ENCODE measurements at regions not wholly inside any gene's neighbourhood (a gene's known extent, or its start where the extent isn't known, plus 50 kb on each side); places are given as distances from the start of the nearest gene placed in this dataset.

DNA sequence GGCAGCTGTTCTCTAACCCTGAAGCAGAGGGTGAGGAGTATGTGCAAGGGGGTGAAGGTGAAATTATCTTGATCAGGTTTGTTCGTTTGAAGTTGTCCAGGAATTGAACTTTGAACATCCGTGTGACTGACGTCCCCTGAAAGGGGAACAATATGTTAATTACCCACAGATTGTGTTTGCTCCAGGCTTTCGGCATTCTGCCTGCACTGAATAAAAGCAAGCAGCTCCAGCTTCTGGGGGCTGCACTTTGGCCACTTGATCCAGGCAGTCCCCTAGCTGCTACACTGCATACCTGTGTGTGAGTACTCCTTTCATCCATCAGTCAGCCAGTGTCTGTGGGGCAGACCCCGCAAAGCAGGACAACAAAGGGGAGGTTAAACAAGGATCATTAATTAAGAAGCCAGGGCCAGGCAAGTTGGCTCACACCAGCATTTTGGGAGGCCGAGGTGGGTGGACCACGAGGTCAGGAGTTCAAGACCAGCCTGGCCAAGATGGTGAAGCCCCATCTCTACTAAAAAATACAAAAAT, 104.8 kb upstream of the BTN3A2 start:
- no peaks in the 10 kb centered on the region for H3K27me3 ChIP-seq (ENCODE audit: low read length)
- H3K4me2 ChIP-seq (ENCODE audit: low read depth, low read length, poor library complexity, severe bottlenecking): no peak overlapping the region
- no peak overlapping the region for H2AFZ ChIP-seq (ENCODE audit: low read length)
- DNase-seq: no peak
- H3K9me3 ChIP-seq (ENCODE audit: low read length): no peaks in the 10 kb centered on the region
- H3K9ac ChIP-seq (ENCODE audit: low read length): no peak overlapping the region
- H3K79me2 ChIP-seq (ENCODE audit: low read length): no peaks in the 10 kb centered on the region
- H3K4me1 ChIP-seq (ENCODE audit: low read length): no peaks in the 10 kb centered on the region
- H3K27ac ChIP-seq (ENCODE audit: low read length): no peak overlapping the region
- H3K36me3 ChIP-seq (ENCODE audit: insufficient read depth, low read length): no peaks in the 10 kb centered on the region
- no peak overlapping the region for H3K4me3 ChIP-seq (ENCODE audit: low read length)
- H3K9me2 ChIP-seq (replicated peaks; ENCODE audit: insufficient read depth, low read length): no peaks in the 10 kb centered on the region
- H4K20me1 ChIP-seq (ENCODE audit: insufficient read depth, low read depth, low read length): no peaks in the 10 kb centered on the region

- no peak for DNase-seq
- no peak overlapping the region for H3K9ac ChIP-seq (ENCODE audit: low read length)
- H3K27ac ChIP-seq (ENCODE audit: low read length): no peak overlapping the region
- no peaks in the 10 kb centered on the region for H3K9me3 ChIP-seq (ENCODE audit: low read length)
- H3K79me2 ChIP-seq (ENCODE audit: low read length): no peaks in the 10 kb centered on the region
- H3K36me3 ChIP-seq (ENCODE audit: insufficient read depth, low read length): no peaks in the 10 kb centered on the region
- H2AFZ ChIP-seq (ENCODE audit: low read length): no peak overlapping the region
- H3K4me2 ChIP-seq (ENCODE audit: low read depth, low read length, poor library complexity, severe bottlenecking): no peak overlapping the region
- H3K4me3 ChIP-seq (ENCODE audit: low read length): no peak overlapping the region
- H3K27me3 ChIP-seq (ENCODE audit: low read length): no peaks in the 10 kb centered on the region
- H4K20me1 ChIP-seq (ENCODE audit: insufficient read depth, low read depth, low read length): no peaks in the 10 kb centered on the region
- H3K9me2 ChIP-seq (replicated peaks; ENCODE audit: insufficient read depth, low read length): no peaks in the 10 kb centered on the region
- H3K4me1 ChIP-seq (ENCODE audit: low read length): no peaks in the 10 kb centered on the region
These were observed 104.1 kb upstream of the BTN3A2 start for GRCh38 chr6:26260725-26261490.

DNA sequence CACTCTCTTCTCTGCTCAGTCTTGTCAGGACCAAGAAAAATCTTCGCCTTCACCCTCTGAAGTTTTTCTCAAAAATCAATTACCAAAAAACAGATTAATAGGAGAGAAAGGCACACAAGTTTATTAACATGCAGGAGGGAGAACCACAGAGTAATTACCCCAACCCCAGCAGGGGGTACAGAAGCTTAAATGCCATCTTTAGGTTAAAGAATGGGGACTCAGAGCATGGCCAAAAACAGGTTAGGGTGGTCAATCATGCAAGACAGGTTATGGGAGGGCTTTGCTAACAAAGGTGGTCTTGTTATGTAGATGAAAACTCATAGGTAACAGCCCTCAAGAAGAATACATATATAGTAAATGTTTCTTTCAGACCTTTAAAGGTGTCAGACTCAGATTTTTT, 100.5 kb upstream of the BTN3A2 start:
- DNase-seq: no peak

GRCh38 chr6:26267083-26267589, 97.9 kb upstream of the BTN3A2 start:
- no peak overlapping the region for H3K9ac ChIP-seq (ENCODE audit: low read length)
- H4K20me1 ChIP-seq (ENCODE audit: insufficient read depth, low read depth, low read length): no peaks in the 10 kb centered on the region
- no peaks in the 10 kb centered on the region for H3K36me3 ChIP-seq (ENCODE audit: insufficient read depth, low read length)
- no peaks in the 10 kb centered on the region for H3K79me2 ChIP-seq (ENCODE audit: low read length)
- H3K9me2 ChIP-seq (replicated peaks; ENCODE audit: insufficient read depth, low read length): no peaks in the 10 kb centered on the region
- H3K4me2 ChIP-seq (ENCODE audit: low read depth, low read length, poor library complexity, severe bottlenecking): no peak overlapping the region
- no peak overlapping the region for H3K27ac ChIP-seq (ENCODE audit: low read length)
- H3K4me3 ChIP-seq (ENCODE audit: low read length): no peak overlapping the region
- H3K4me1 ChIP-seq (ENCODE audit: low read length): peaks cover 11% of the 10 kb centered on the region
- no peaks in the 10 kb centered on the region for H3K9me3 ChIP-seq (ENCODE audit: low read length)
- no peak overlapping the region for H2AFZ ChIP-seq (ENCODE audit: low read length)
- no peaks in the 10 kb centered on the region for H3K27me3 ChIP-seq (ENCODE audit: low read length)
- DNase-seq: no peak

More for the DNA sequence above, 100.5 kb upstream of the BTN3A2 start:
- H3K79me2 ChIP-seq (ENCODE audit: low read length): no peaks in the 10 kb centered on the region
- no peak overlapping the region for H3K9ac ChIP-seq (ENCODE audit: low read length)
- no peaks in the 10 kb centered on the region for H3K4me1 ChIP-seq (ENCODE audit: low read length)
- no peaks in the 10 kb centered on the region for H3K36me3 ChIP-seq (ENCODE audit: insufficient read depth, low read length)
- H3K4me3 ChIP-seq (ENCODE audit: low read length): no peak overlapping the region
- no peak overlapping the region for H3K27ac ChIP-seq (ENCODE audit: low read length)
- no peak overlapping the region for H2AFZ ChIP-seq (ENCODE audit: low read length)
- H3K27me3 ChIP-seq (ENCODE audit: low read length): no peaks in the 10 kb centered on the region
- no peaks in the 10 kb centered on the region for H4K20me1 ChIP-seq (ENCODE audit: insufficient read depth, low read depth, low read length)
- H3K4me2 ChIP-seq (ENCODE audit: low read depth, low read length, poor library complexity, severe bottlenecking): no peak overlapping the region
- no peaks in the 10 kb centered on the region for H3K9me2 ChIP-seq (replicated peaks; ENCODE audit: insufficient read depth, low read length)
- H3K9me3 ChIP-seq (ENCODE audit: low read length): no peaks in the 10 kb centered on the region

GRCh38 chr6:26268659-26269402, 96.2 kb upstream of the BTN3A2 start:
- H3K27me3 ChIP-seq (ENCODE audit: low read length): no peaks in the 10 kb centered on the region; the same call in 1 of the 2 replicates
- H3K27ac ChIP-seq (ENCODE audit: low read length): no peak overlapping the region
- no peak for DNase-seq
- H4K20me1 ChIP-seq (ENCODE audit: insufficient read depth, low read depth, low read length): no peaks in the 10 kb centered on the region
- no peak overlapping the region for H3K4me3 ChIP-seq (ENCODE audit: low read length)
- H3K9ac ChIP-seq (ENCODE audit: low read length): no peak overlapping the region
- no peaks in the 10 kb centered on the region for H3K9me2 ChIP-seq (replicated peaks; ENCODE audit: insufficient read depth, low read length)
- H3K9me3 ChIP-seq (ENCODE audit: low read length): no peaks in the 10 kb centered on the region
- no peak overlapping the region for H2AFZ ChIP-seq (ENCODE audit: low read length)
- H3K36me3 ChIP-seq (ENCODE audit: insufficient read depth, low read length): no peaks in the 10 kb centered on the region
- no peaks in the 10 kb centered on the region for H3K79me2 ChIP-seq (ENCODE audit: low read length)
- H3K4me2 ChIP-seq (ENCODE audit: low read depth, low read length, poor library complexity, severe bottlenecking): no peak overlapping the region
- peaks cover 23% of the 10 kb centered on the region for H3K4me1 ChIP-seq (ENCODE audit: low read length)

DNA sequence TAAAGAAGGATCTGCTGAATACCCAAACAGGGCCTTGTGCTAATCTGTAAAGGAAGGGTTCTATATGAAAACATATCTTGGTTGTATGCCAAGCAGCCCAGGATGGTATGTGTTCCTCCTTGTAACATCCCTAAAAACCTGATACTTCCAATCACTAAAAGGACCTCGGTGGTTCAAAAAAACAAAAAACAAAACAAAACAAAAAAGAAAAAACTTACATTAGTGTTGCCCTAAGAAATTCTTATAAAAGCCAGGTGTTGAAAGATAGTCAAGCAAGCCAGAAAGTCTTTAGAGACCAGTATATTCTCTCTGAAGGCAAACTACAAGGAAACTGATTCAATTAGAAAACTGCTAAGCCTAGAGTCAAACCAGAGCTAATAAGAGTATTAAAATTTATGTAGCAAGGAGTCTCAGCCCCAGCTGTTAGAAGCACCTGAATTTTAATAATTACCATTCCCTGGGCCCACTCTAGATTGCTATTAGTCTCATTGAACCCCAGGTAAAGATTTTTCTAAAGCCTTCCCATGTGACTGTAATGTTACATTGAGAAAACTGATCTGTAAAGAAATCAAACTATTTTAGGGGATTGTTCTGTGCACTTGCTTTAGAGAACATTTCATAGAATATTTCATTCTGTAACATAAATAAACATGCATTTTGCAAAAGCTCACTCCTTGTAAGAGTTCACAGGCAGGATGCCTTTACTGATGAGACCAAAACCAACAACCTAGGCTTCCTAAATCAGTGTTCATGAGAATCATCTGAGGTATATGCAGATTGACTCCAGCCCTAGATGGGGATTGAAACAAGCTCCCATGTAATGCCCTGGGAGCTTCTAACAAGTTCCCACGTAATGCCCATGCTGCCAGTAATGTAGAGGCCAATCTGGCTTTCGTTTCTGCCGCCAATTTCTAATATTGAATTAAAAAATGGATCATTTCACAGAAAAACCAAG, 95.2 kb upstream of the BTN3A2 start:
- H3K9ac ChIP-seq (ENCODE audit: low read length): peak overlapping the region; percentile 69
- no peak overlapping the region for H2AFZ ChIP-seq (ENCODE audit: low read length)
- no peaks in the 10 kb centered on the region for H3K36me3 ChIP-seq (ENCODE audit: insufficient read depth, low read length)
- H3K27me3 ChIP-seq (ENCODE audit: low read length): no peaks in the 10 kb centered on the region; the same call in 1 of the 2 replicates
- H3K4me2 ChIP-seq (ENCODE audit: low read depth, low read length, poor library complexity, severe bottlenecking): peak overlapping the region; percentile 62
- no peaks in the 10 kb centered on the region for H3K79me2 ChIP-seq (ENCODE audit: low read length)
- no peaks in the 10 kb centered on the region for H3K9me3 ChIP-seq (ENCODE audit: low read length)
- no peak overlapping the region for H3K27ac ChIP-seq (ENCODE audit: low read length)
- H3K9me2 ChIP-seq (replicated peaks; ENCODE audit: insufficient read depth, low read length): no peaks in the 10 kb centered on the region
- peaks cover 30% of the 10 kb centered on the region for H3K4me1 ChIP-seq (ENCODE audit: low read length)
- no peaks in the 10 kb centered on the region for H4K20me1 ChIP-seq (ENCODE audit: insufficient read depth, low read depth, low read length)
- no peak for DNase-seq
- peak overlapping the region; percentile 61 for H3K4me3 ChIP-seq (ENCODE audit: low read length)

DNA sequence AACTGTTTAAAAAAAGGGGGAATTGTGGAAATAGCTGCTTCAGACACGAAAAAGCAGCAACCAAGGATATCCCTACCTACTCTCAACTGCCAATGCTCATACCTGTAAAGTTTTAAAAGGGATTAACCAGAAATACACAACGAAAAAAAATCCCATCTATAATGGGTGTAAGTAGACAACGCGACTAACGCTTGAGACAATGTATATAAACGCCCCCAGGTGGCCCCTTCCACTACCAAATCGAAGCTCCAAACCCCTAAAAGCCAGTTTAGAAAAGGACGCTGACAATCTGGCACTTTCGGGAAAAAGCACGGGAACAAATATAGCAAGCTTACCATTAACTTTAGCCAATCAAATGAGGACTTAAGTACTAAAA, 94.5 kb upstream of the BTN3A2 start:
- H3K36me3 ChIP-seq (ENCODE audit: insufficient read depth, low read length): no peaks in the 10 kb centered on the region
- H3K79me2 ChIP-seq (ENCODE audit: low read length): no peaks in the 10 kb centered on the region
- H4K20me1 ChIP-seq (ENCODE audit: insufficient read depth, low read depth, low read length): no peaks in the 10 kb centered on the region
- no peaks in the 10 kb centered on the region; the same call in 1 of the 2 replicates for H3K27me3 ChIP-seq (ENCODE audit: low read length)
- H3K9ac ChIP-seq (ENCODE audit: low read length): peak overlapping the region; percentile 69
- peak overlapping the region; percentile 62 for H3K4me2 ChIP-seq (ENCODE audit: low read depth, low read length, poor library complexity, severe bottlenecking)
- H3K9me2 ChIP-seq (replicated peaks; ENCODE audit: insufficient read depth, low read length): no peaks in the 10 kb centered on the region
- H3K4me3 ChIP-seq (ENCODE audit: low read length): peak overlapping the region; percentile 61
- H3K4me1 ChIP-seq (ENCODE audit: low read length): peaks cover 30% of the 10 kb centered on the region
- H3K9me3 ChIP-seq (ENCODE audit: low read length): no peaks in the 10 kb centered on the region
- H2AFZ ChIP-seq (ENCODE audit: low read length): peak overlapping the region; percentile 37; the same call in 1 of the 2 replicates
- DNase-seq: peak; percentile 62
- 0 out of 2 replicates have a peak overlapping the region, but pooled peaks have one; percentile 23 for H3K27ac ChIP-seq (ENCODE audit: low read length)
